ENCODE measurements at regions not wholly inside any gene's neighbourhood (a gene's known extent, or its start where the extent isn't known, plus 50 kb on each side); places are given as distances from the start of the nearest gene placed in this dataset.

- Histone ChIP-seq H3K4me3 (ENCODE audit: low read length) (no peak overlapping the region), H3K27me3 (ENCODE audit: insufficient read depth, low read length) (no peaks in the 10 kb centered on the region), H3K4me1 (ENCODE audit: insufficient read depth, low read length) (no peaks in the 10 kb centered on the region), H3K36me3 (ENCODE audit: insufficient read depth, low read length) (no peaks in the 10 kb centered on the region), H3K9ac (ENCODE audit: low read depth, low read length) (no peak overlapping the region), H3K9me3 (ENCODE audit: insufficient read depth, low read depth, low read length) (peaks cover 8% of the 10 kb centered on the region; the same call in 1 of the 2 replicates), H3K27ac (ENCODE audit: low read depth, low read length) (no peak overlapping the region)
- WGBS, result 94% methylated on average over 3 of the region's 3 CpGs
Observed at GRCh38 chr4:119707336-119707735, 78.7 kb upstream of the PDE5A start.

- no peaks in the 10 kb centered on the region for H3K4me1 ChIP-seq (ENCODE audit: insufficient read depth, low read length)
- no peaks in the 10 kb centered on the region for H3K27me3 ChIP-seq (ENCODE audit: insufficient read depth, low read length)
- no peak overlapping the region for H3K27ac ChIP-seq (ENCODE audit: low read depth, low read length)
- no peak overlapping the region for H3K4me3 ChIP-seq (ENCODE audit: low read length)
- no peak overlapping the region for H3K9ac ChIP-seq (ENCODE audit: low read depth, low read length)
- peaks cover 2% of the 10 kb centered on the region; the same call in 1 of the 2 replicates for H3K9me3 ChIP-seq (ENCODE audit: insufficient read depth, low read depth, low read length)
- H3K36me3 ChIP-seq (ENCODE audit: insufficient read depth, low read length), result no peaks in the 10 kb centered on the region
Observed at GRCh38 chr4:119706804-119707203, 78.2 kb upstream of the PDE5A start.

GRCh38 chr4:119697887-119698393 is 69.3 kb upstream of the PDE5A start:
- H3K9me3 ChIP-seq (ENCODE audit: insufficient read depth, low read depth, low read length), result no peaks in the 10 kb centered on the region
- no peak overlapping the region for H3K4me3 ChIP-seq (ENCODE audit: low read length)
- H3K27me3 ChIP-seq (ENCODE audit: insufficient read depth, low read length), result no peaks in the 10 kb centered on the region
- no peak overlapping the region for H3K27ac ChIP-seq (ENCODE audit: low read depth, low read length)
- H3K36me3 ChIP-seq (ENCODE audit: insufficient read depth, low read length), result no peaks in the 10 kb centered on the region
- H3K9ac ChIP-seq (ENCODE audit: low read depth, low read length), result no peak overlapping the region
- 98% methylated on average over 4 of the region's 4 CpGs for WGBS
- no peaks in the 10 kb centered on the region for H3K4me1 ChIP-seq (ENCODE audit: insufficient read depth, low read length)

GRCh38 chr4:119696963-119697362 is 68.4 kb upstream of the PDE5A start:
- Histone ChIP-seq H3K9ac (ENCODE audit: low read depth, low read length) (no peak overlapping the region), H3K4me1 (ENCODE audit: insufficient read depth, low read length) (no peaks in the 10 kb centered on the region), H3K9me3 (ENCODE audit: insufficient read depth, low read depth, low read length) (no peaks in the 10 kb centered on the region), H3K4me3 (ENCODE audit: low read length) (no peak overlapping the region), H3K27me3 (ENCODE audit: insufficient read depth, low read length) (no peaks in the 10 kb centered on the region), H3K27ac (ENCODE audit: low read depth, low read length) (no peak overlapping the region), H3K36me3 (ENCODE audit: insufficient read depth, low read length) (no peaks in the 10 kb centered on the region)

GRCh38 chr4:119695216-119695615 is 66.6 kb upstream of the PDE5A start:
- Histone ChIP-seq H3K9me3 (ENCODE audit: insufficient read depth, low read depth, low read length) (peaks cover 13% of the 10 kb centered on the region), H3K4me1 (ENCODE audit: insufficient read depth, low read length) (no peaks in the 10 kb centered on the region), H3K4me3 (ENCODE audit: low read length) (no peak overlapping the region), H3K9ac (ENCODE audit: low read depth, low read length) (no peak overlapping the region), H3K27me3 (ENCODE audit: insufficient read depth, low read length) (no peaks in the 10 kb centered on the region), H3K27ac (ENCODE audit: low read depth, low read length) (no peak overlapping the region), H3K36me3 (ENCODE audit: insufficient read depth, low read length) (no peaks in the 10 kb centered on the region)
- 100% methylated on average over 1 of the region's 2 CpGs for WGBS

- Histone ChIP-seq H3K36me3 (ENCODE audit: insufficient read depth, low read length) (no peaks in the 10 kb centered on the region), H3K9ac (ENCODE audit: low read depth, low read length) (no peak overlapping the region), H3K9me3 (ENCODE audit: insufficient read depth, low read depth, low read length) (peaks cover 13% of the 10 kb centered on the region), H3K4me3 (ENCODE audit: low read length) (no peak overlapping the region), H3K27me3 (ENCODE audit: insufficient read depth, low read length) (no peaks in the 10 kb centered on the region), H3K4me1 (ENCODE audit: insufficient read depth, low read length) (no peaks in the 10 kb centered on the region), H3K27ac (ENCODE audit: low read depth, low read length) (no peak overlapping the region)
Observed at GRCh38 chr4:119693126-119693525, 64.5 kb upstream of the PDE5A start.

- Histone ChIP-seq H3K27me3 (ENCODE audit: insufficient read depth, low read length) (no peaks in the 10 kb centered on the region), H3K9me3 (ENCODE audit: insufficient read depth, low read depth, low read length) (peaks cover 13% of the 10 kb centered on the region), H3K4me3 (ENCODE audit: low read length) (no peak overlapping the region), H3K4me1 (ENCODE audit: insufficient read depth, low read length) (no peaks in the 10 kb centered on the region), H3K36me3 (ENCODE audit: insufficient read depth, low read length) (no peaks in the 10 kb centered on the region), H3K9ac (ENCODE audit: low read depth, low read length) (no peak overlapping the region), H3K27ac (ENCODE audit: low read depth, low read length) (no peak overlapping the region)
- 90% methylated on average over 1 of the region's 1 CpG for WGBS
Observed at GRCh38 chr4:119692001-119692400, 63.4 kb upstream of the PDE5A start.

GRCh38 chr4:119690871-119691270 is 62.3 kb upstream of the PDE5A start:
- Histone ChIP-seq H3K27ac (ENCODE audit: low read depth, low read length) (no peak overlapping the region), H3K9ac (ENCODE audit: low read depth, low read length) (no peak overlapping the region), H3K36me3 (ENCODE audit: insufficient read depth, low read length) (no peaks in the 10 kb centered on the region), H3K9me3 (ENCODE audit: insufficient read depth, low read depth, low read length) (peaks cover 13% of the 10 kb centered on the region), H3K27me3 (ENCODE audit: insufficient read depth, low read length) (no peaks in the 10 kb centered on the region), H3K4me3 (ENCODE audit: low read length) (no peak overlapping the region), H3K4me1 (ENCODE audit: insufficient read depth, low read length) (no peaks in the 10 kb centered on the region)
- 88% methylated on average over 1 of the region's 1 CpG for WGBS

- Histone ChIP-seq H3K9me3 (ENCODE audit: insufficient read depth, low read depth, low read length) (peaks cover 13% of the 10 kb centered on the region), H3K27me3 (ENCODE audit: insufficient read depth, low read length) (no peaks in the 10 kb centered on the region), H3K4me1 (ENCODE audit: insufficient read depth, low read length) (peaks cover 5% of the 10 kb centered on the region; the same call in 1 of the 2 replicates), H3K9ac (ENCODE audit: low read depth, low read length) (no peak overlapping the region), H3K27ac (ENCODE audit: low read depth, low read length) (no peak overlapping the region), H3K36me3 (ENCODE audit: insufficient read depth, low read length) (no peaks in the 10 kb centered on the region), H3K4me3 (ENCODE audit: low read length) (no peak overlapping the region)
- WGBS, result no CpG with 5 or more reads among the region's 1 CpG
Observed at GRCh38 chr4:119688446-119688845, 59.8 kb upstream of the PDE5A start.

- H3K4me1 ChIP-seq (ENCODE audit: insufficient read depth, low read length), result peaks cover 5% of the 10 kb centered on the region; the same call in 1 of the 2 replicates
- no peak overlapping the region for H3K27ac ChIP-seq (ENCODE audit: low read depth, low read length)
- H3K36me3 ChIP-seq (ENCODE audit: insufficient read depth, low read length), result no peaks in the 10 kb centered on the region
- H3K4me3 ChIP-seq (ENCODE audit: low read length), result no peak overlapping the region
- 88% methylated on average over 4 of the region's 4 CpGs for WGBS
- no peaks in the 10 kb centered on the region for H3K9me3 ChIP-seq (ENCODE audit: insufficient read depth, low read depth, low read length)
- H3K27me3 ChIP-seq (ENCODE audit: insufficient read depth, low read length), result no peaks in the 10 kb centered on the region
- no peak overlapping the region for H3K9ac ChIP-seq (ENCODE audit: low read depth, low read length)
Observed at GRCh38 chr4:119684463-119684862, 55.9 kb upstream of the PDE5A start.

- no peak overlapping the region for H3K4me3 ChIP-seq (ENCODE audit: low read length)
- no peaks in the 10 kb centered on the region for H3K36me3 ChIP-seq (ENCODE audit: insufficient read depth, low read length)
- 87% methylated on average over 1 of the region's 1 CpG for WGBS
- H3K27ac ChIP-seq (ENCODE audit: low read depth, low read length), result no peak overlapping the region
- H3K27me3 ChIP-seq (ENCODE audit: insufficient read depth, low read length), result no peaks in the 10 kb centered on the region
- H3K9ac ChIP-seq (ENCODE audit: low read depth, low read length), result no peak overlapping the region
- H3K4me1 ChIP-seq (ENCODE audit: insufficient read depth, low read length), result peaks cover 5% of the 10 kb centered on the region; the same call in 1 of the 2 replicates
- no peaks in the 10 kb centered on the region for H3K9me3 ChIP-seq (ENCODE audit: insufficient read depth, low read depth, low read length)
Observed at GRCh38 chr4:119683518-119683917, 54.9 kb upstream of the PDE5A start.

GRCh38 chr4:119682099-119682498 is 53.5 kb upstream of the PDE5A start:
- peaks cover 5% of the 10 kb centered on the region; the same call in 1 of the 2 replicates for H3K4me1 ChIP-seq (ENCODE audit: insufficient read depth, low read length)
- 91% methylated on average over 2 of the region's 2 CpGs for WGBS
- H3K36me3 ChIP-seq (ENCODE audit: insufficient read depth, low read length), result no peaks in the 10 kb centered on the region
- H3K27ac ChIP-seq (ENCODE audit: low read depth, low read length), result no peak overlapping the region
- no peaks in the 10 kb centered on the region for H3K27me3 ChIP-seq (ENCODE audit: insufficient read depth, low read length)
- no peaks in the 10 kb centered on the region for H3K9me3 ChIP-seq (ENCODE audit: insufficient read depth, low read depth, low read length)
- no peak overlapping the region for H3K9ac ChIP-seq (ENCODE audit: low read depth, low read length)
- H3K4me3 ChIP-seq (ENCODE audit: low read length), result no peak overlapping the region
